HK-2 (cell line): ENCODE measurements at regions not wholly inside any gene's neighbourhood (a gene's known extent, or its start where the extent isn't known, plus 50 kb on each side); places are given as distances from the start of the nearest gene placed in this dataset.

ENCODE experiments used
- DNase-seq: peaks from one replicate; pipeline ENCODE4 v3.0.0-alpha.2; 2018; ENCODE audit not compliant: unreplicated experiment

- DNase-seq, result no peak
Observed at GRCh38 chr4:129346734-129347133, 250.8 kb downstream of the C4orf33 start.

GRCh38 chr4:129350834-129351721 lies 255.1 kb downstream of the C4orf33 start:
- DNase-seq, result no peak

DNA sequence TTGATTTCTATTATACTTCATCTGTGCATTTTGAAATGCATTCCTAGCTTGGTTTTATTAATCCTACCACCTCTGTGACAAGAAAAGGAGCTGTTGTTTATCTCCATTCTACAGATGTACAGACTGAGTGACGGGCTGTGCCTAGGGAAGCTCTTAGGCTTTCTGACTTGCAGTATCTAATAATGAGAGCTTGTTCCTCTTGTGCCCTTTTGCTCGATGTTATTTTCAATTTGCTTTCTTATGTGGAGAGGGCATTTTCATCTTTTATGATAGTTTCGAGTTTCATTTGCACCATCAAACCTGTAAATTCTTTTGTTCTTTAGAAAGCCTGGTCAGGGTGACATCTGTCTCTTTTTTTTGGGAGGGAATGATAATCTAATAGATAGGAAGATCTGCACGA lies 256.5 kb downstream of the C4orf33 start:
- DNase-seq, result no peak

DNA sequence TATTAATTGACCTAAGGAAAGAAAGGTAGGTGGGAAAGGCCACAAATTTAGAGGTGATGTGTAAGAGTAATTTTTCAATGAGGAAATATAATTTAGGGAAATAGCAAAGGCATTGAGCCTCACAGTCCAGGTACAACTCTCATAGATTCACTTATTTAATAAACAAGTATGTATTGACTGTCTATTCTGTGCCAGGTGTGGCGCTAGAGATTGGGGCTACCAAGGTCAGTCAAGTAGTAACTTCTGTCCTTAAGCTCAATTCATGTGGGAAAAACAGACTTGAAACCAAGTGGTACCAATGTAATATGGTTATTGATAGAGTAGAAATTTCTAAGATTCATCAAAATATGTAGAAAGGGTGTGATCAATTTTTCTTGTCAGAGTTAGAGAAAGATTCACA lies 257.5 kb downstream of the C4orf33 start:
- no peak for DNase-seq

- no peak for DNase-seq
Observed at GRCh38 chr4:129355031-129355430, 259.1 kb downstream of the C4orf33 start.

DNA sequence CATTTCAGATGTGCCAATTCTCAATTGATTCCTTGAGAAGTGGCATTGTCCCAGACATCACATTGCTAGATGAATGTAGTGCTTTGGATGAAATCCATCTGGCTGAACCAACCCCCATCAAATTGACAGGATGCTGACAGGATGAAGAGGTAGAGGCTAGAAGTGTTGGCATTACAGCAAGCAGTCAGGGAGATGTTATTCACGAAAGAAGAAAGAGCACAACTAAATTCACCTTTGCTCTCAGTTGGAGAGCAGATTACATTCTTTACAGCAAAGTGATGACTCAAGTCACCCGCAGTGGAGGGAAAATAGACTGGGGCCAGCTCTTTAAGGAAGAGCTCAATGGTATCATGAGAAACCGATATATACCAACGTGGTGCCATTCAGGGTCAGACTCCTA lies 259.6 kb downstream of the C4orf33 start:
- no peak for DNase-seq

DNA sequence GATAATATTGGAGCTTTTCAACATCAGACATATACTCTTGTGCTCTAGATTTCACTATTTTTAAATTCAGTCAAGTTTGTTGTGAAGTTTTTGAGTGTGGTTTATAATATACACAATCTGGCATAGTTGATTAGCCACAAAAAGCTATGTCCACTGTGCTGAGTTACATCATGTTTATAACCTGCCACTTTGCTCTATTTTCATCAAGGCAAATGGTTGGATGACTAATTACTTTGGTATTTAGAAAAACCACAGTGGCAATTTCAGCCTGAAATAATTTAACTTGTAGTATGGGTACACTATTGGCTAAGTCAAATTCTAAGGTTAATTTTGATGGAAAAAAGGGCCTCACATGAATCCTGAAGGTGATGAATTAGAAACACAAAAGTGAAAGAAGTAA lies 262.6 kb downstream of the C4orf33 start:
- DNase-seq, result no peak

DNA sequence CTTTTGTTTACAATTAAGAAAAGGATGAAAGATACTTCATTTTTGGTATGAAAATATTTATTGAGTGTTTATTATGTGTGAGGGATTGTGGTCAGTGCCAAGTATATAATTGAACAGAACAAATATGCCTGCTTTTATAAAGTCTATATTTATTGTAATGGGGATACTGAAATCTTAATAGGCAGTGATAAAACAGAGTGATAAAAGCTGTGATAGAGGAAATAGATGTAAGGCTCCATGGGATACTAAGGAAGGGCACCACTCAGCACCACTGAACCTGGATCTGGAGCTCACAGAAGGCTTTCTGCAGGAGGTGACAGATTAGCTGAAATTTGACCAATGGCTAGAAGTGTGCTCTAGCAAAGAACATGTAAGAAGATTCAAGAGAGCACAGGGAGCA lies 263.5 kb downstream of the C4orf33 start:
- no peak for DNase-seq

GRCh38 chr4:129362691-129363274 lies 266.8 kb downstream of the C4orf33 start:
- DNase-seq, result peak; percentile 25

GRCh38 chr4:129364747-129365452 lies 268.9 kb downstream of the C4orf33 start:
- no peak for DNase-seq

- DNase-seq, result no peak
Observed at GRCh38 chr4:129369361-129370010, 273.5 kb downstream of the C4orf33 start.

GRCh38 chr4:129371065-129371464 lies 275.1 kb downstream of the C4orf33 start:
- DNase-seq, result no peak

DNA sequence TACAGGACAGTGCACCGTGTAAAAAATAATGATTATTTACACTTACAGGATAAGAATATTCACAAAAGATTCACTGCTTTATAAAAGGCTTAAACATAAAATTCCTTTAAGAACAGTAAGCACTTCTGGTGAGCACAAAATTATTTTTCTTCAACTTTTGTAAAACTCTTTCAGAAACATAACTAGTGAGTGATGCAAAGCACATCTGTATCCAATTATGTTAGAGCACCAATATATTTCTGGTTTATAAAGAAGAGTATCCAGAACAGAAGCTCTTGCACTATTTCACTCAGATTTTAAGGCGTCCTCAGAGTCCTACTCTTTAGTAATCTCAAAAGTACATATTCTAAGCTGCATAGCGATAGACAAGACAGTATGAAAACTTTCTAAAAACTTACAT lies 276.0 kb downstream of the C4orf33 start:
- no peak for DNase-seq

DNA sequence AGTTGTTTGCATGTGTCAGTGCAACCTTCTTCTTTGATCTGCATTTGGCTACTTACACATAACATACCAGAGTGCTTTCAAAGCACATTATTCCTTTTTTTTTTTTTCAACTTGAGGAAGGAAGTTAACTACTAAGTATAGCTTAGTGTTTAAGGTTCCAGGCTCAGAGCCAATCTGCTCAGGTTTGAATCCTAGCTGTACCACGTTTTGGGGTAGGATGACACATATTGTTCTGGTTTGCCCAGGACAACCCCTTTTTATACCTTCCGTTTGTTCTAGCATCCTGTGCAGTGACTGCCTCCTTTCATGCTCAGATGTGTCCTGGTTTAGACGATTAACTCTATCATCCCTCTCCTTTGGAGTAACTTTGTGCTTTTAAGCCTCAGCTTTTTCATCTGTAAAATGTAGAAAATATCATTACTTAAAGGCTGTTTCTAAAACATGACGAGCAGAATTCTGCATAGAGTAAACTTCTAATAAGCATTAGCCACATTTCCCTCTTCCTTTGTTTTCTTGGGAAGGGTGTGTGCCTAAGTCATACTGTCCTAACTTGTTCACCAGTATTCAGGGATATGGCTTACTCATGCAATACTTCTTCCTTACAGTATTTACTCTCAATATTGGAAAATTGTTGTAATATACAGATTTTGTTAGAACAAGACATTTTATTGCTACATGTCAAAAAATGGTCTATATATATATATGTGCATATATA lies 281.3 kb downstream of the C4orf33 start:
- DNase-seq, result no peak

- DNase-seq, result no peak
Observed at GRCh38 chr4:129378364-129378763, 282.4 kb downstream of the C4orf33 start.

GRCh38 chr4:129379429-129379828 lies 283.5 kb downstream of the C4orf33 start:
- no peak for DNase-seq

- DNase-seq, result no peak
Observed at GRCh38 chr4:129384974-129385373, 289.0 kb downstream of the C4orf33 start.

GRCh38 chr4:129387666-129388065 lies 291.7 kb downstream of the C4orf33 start:
- no peak for DNase-seq

DNA sequence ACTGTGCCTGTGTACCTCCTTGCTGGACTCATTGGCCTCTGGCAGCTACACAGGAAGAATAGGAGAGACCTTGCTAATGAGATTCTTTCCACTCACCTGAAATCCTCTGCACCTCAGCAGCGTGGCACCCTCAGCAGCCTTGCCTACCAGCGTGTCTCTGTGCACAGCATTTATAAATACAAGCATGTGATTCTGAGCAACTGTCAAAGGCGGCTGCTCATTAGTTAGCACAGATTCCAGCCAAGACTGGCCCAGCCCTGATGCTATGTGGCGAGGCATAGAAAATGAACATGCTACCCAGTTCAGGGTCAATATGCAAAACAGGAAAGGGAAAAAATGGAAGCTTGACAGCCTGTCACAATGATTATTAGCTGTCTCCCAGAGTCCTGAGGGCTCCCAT lies 298.0 kb downstream of the C4orf33 start:
- no peak for DNase-seq

DNA sequence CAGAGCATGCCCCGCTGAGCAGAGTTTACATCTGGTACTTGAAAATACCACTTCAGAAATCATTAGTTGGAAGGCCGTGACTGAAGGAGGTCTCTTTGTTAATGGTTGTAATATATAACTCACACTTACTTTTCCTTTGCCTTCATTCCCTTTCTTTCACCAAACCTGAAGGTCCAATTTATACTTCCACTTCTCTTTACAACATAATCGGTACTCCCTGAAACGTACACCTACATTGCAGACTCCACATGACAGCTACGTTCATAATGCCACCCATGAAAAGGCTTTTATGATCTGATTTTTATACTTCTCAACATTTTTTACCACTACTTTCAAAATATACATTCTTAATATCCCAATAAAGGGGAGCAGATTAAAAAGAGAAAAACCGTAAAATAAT lies 298.7 kb downstream of the C4orf33 start:
- DNase-seq, result no peak

DNA sequence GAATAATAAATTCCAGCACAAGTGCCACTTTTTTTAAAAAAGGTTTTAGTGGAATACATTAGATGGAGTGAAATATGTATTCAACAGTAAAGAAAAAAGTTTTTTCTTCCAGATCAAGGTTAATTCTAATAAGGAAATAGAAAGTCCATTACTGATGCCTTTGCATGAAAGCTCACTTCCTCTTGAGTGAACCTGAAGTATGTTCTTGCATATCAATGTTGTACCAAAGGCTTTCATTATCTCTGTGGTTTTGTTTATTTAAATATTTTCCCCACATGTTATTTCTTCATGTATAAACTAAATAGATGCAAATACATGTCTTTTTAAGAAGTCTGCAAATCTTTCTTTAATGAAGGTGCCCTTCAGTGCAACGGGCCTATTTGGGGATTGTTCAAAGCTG lies 307.9 kb downstream of the C4orf33 start:
- no peak for DNase-seq

DNA sequence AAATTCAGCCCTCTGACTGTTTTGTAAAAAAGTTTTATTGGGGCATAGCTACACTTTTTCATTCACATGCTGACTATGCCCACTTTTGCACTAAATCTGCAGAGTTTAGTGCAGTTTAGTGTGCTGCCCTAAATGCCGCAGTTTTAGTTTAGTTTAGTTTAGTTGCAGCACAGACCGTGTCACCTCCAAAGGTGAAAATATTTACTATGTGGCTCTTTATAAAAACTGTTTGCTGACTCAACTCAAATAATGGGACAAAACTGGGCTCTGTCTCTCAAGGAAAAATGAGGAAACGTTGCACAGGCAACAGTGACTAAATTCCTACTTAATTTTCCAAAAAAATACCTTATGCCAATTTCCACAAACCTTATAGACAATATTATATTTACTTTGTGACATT lies 314.2 kb downstream of the C4orf33 start:
- no peak for DNase-seq
